ENCODE measurements at regions not wholly inside any gene's neighbourhood (a gene's known extent, or its start where the extent isn't known, plus 50 kb on each side); places are given as distances from the start of the nearest gene placed in this dataset.
A peak's percentile ranks its signal among the peaks of the same experiment; 100 is the strongest.
"Not testable (repeated sequence)": the region's sequence is repeated elsewhere in the genome, so short reads cannot be mapped to it uniquely, and the experiment has no call there.

- FAIRE-seq = no peak
Measured at GRCh38 chr11:13137844-13138301, 128.8 kb downstream of the RASSF10 start.

- FAIRE-seq = not testable (repeated sequence)
Measured at GRCh38 chr11:13139085-13139484, 130.0 kb downstream of the RASSF10 start.

- FAIRE-seq = peak; percentile 76
Measured at GRCh38 chr11:13140028-13140870, 131.1 kb downstream of the RASSF10 start.

GRCh38 chr11:13140873-13141655, 131.9 kb downstream of the RASSF10 start:
- no peak for FAIRE-seq

GRCh38 chr11:13141731-13142709, 132.9 kb downstream of the RASSF10 start:
- FAIRE-seq = no peak

- FAIRE-seq = no peak
Measured at GRCh38 chr11:13143486-13144297, 133.9 kb upstream of the BMAL1 start.

- no peak for FAIRE-seq
Measured at GRCh38 chr11:13145461-13145860, 132.1 kb upstream of the BMAL1 start.

GRCh38 chr11:13149991-13150390, 127.6 kb upstream of the BMAL1 start:
- FAIRE-seq = no peak

GRCh38 chr11:13150487-13150886, 127.1 kb upstream of the BMAL1 start:
- FAIRE-seq = no peak

- FAIRE-seq = no peak
Measured at GRCh38 chr11:13152264-13152663, 125.3 kb upstream of the BMAL1 start.

GRCh38 chr11:13152736-13153541, 124.7 kb upstream of the BMAL1 start:
- FAIRE-seq = peak; percentile 84

- FAIRE-seq = not testable (repeated sequence)
Measured at GRCh38 chr11:13154374-13154773, 123.2 kb upstream of the BMAL1 start.

GRCh38 chr11:13160346-13160745, 117.2 kb upstream of the BMAL1 start:
- FAIRE-seq = no peak

GRCh38 chr11:13160806-13161205, 116.8 kb upstream of the BMAL1 start:
- FAIRE-seq = no peak

- no peak for FAIRE-seq
Measured at GRCh38 chr11:13163158-13163557, 114.4 kb upstream of the BMAL1 start.

GRCh38 chr11:13166036-13166435, 111.6 kb upstream of the BMAL1 start:
- FAIRE-seq = no peak

GRCh38 chr11:13168271-13168670, 109.3 kb upstream of the BMAL1 start:
- FAIRE-seq = no peak

GRCh38 chr11:13169709-13170108, 107.9 kb upstream of the BMAL1 start:
- no peak for FAIRE-seq

GRCh38 chr11:13174090-13174489, 103.5 kb upstream of the BMAL1 start:
- FAIRE-seq = no peak

GRCh38 chr11:13183094-13183825, 94.3 kb upstream of the BMAL1 start:
- FAIRE-seq = peak; percentile 90

All from islet of Langerhans (tissue), 1 donor.